H9 (cell line): ENCODE measurements at regions not wholly inside any gene's neighbourhood (a gene's known extent, or its start where the extent isn't known, plus 50 kb on each side); places are given as distances from the start of the nearest gene placed in this dataset.

Source experiments
- DNase-seq: peaks from one replicate; pipeline ENCODE4 v3.0.0-alpha.2; 2017
- H2AFZ ChIP-seq: one replicate; pipeline ENCODE4 v1.6.1; 2013; ENCODE audit warnings: mild to moderate bottlenecking, low read length, control low read depth, moderate library complexity
- H2AK5ac ChIP-seq: 2 replicates; pipeline ENCODE4 v1.6.1; 2013; ENCODE audit warnings: low read length, control low read depth, mixed read lengths; ENCODE audit not compliant: insufficient read length
- H2BK120ac ChIP-seq: one replicate; pipeline ENCODE4 v1.6.1; 2013; ENCODE audit warnings: low read depth, mild to moderate bottlenecking, low read length, control low read depth, inconsistent platforms; ENCODE audit not compliant: poor library complexity, severe bottlenecking
- H2BK12ac ChIP-seq: 2 replicates; pipeline ENCODE4 v1.6.1; 2013; ENCODE audit warnings: low read length, control low read depth, mixed read lengths, low read depth; ENCODE audit not compliant: insufficient read length
- H2BK15ac ChIP-seq: 2 replicates; pipeline ENCODE4 v1.6.1; 2013; ENCODE audit warnings: low read depth, low read length, control low read depth
- H2BK20ac ChIP-seq: one replicate; pipeline ENCODE4 v1.6.1; 2013; ENCODE audit warnings: low read depth, mild to moderate bottlenecking, low read length, control low read depth, inconsistent platforms; ENCODE audit not compliant: poor library complexity, severe bottlenecking
- H2BK5ac ChIP-seq: 2 replicates; pipeline ENCODE4 v1.6.1; 2013; ENCODE audit warnings: low read length, control low read depth, mixed read lengths; ENCODE audit not compliant: insufficient read length
- H3K14ac ChIP-seq: 2 replicates; pipeline ENCODE4 v1.6.1; 2013; ENCODE audit warnings: low read length, control low read depth; ENCODE audit not compliant: insufficient read depth
- H3K18ac ChIP-seq: 2 replicates; pipeline ENCODE4 v1.6.1; 2013; ENCODE audit warnings: low read depth, mild to moderate bottlenecking, mixed read lengths, low read length, control low read depth; ENCODE audit not compliant: insufficient read length
- H3K23ac ChIP-seq: 2 replicates; pipeline ENCODE4 v1.6.1; 2013; ENCODE audit warnings: low read length, control low read depth, mixed read lengths, low read depth; ENCODE audit not compliant: insufficient read length
- H3K23me2 ChIP-seq: 2 replicates; pipeline ENCODE4 v1.6.1; 2013; ENCODE audit warnings: low read depth, mild to moderate bottlenecking, mixed read lengths, low read length, control low read depth; ENCODE audit not compliant: insufficient read length, poor library complexity, severe bottlenecking
- H3K27ac ChIP-seq: 2 replicates; pipeline ENCODE4 v1.5.1; 2013; ENCODE audit warnings: low read length, control low read depth, mixed read lengths, low read depth; ENCODE audit not compliant: insufficient read length
- H3K27me3 ChIP-seq: 2 replicates; pipeline ENCODE4 v1.6.1; 2013; ENCODE audit warnings: low read length, control low read depth, inconsistent platforms; ENCODE audit not compliant: insufficient read depth
- H3K4ac ChIP-seq: 2 replicates; pipeline ENCODE4 v1.6.1; 2013; ENCODE audit warnings: low read depth, mild to moderate bottlenecking, control low read depth, inconsistent platforms, low read length, moderate library complexity
- H3K4me1 ChIP-seq: 2 replicates; pipeline ENCODE4 v1.6.1; 2013; ENCODE audit warnings: low read length, control low read depth, inconsistent platforms; ENCODE audit not compliant: insufficient read depth
- H3K4me2 ChIP-seq: 2 replicates; pipeline ENCODE4 v1.6.1; 2013; ENCODE audit warnings: low read length, control low read depth, mixed read lengths; ENCODE audit not compliant: insufficient read length, insufficient read depth
- H3K56ac ChIP-seq: 2 replicates; pipeline ENCODE4 v1.6.1; 2013; ENCODE audit warnings: low read depth, mild to moderate bottlenecking, mixed read lengths, low read length, control low read depth; ENCODE audit not compliant: insufficient read length
- H3K79me1 ChIP-seq: 2 replicates; pipeline ENCODE4 v1.6.1; 2013; ENCODE audit warnings: low read depth, mild to moderate bottlenecking, moderate library complexity, low read length, control low read depth, inconsistent platforms; ENCODE audit not compliant: insufficient read depth, poor library complexity, severe bottlenecking
- H3K79me2 ChIP-seq: 2 replicates; pipeline ENCODE4 v1.6.1; 2013; ENCODE audit warnings: low read length, control low read depth, inconsistent platforms; ENCODE audit not compliant: insufficient read depth
- H3K9ac ChIP-seq: 2 replicates; pipeline ENCODE4 v1.6.1; 2013; ENCODE audit warnings: low read length, control low read depth, mixed read lengths; ENCODE audit not compliant: insufficient read length; ENCODE audit errors: extremely low read depth
- H3K9me3 ChIP-seq: one replicate; pipeline ENCODE4 v1.6.1; 2013; ENCODE audit warnings: low read depth, low read length, inconsistent platforms; ENCODE audit not compliant: control insufficient read depth
- H3T11ph ChIP-seq: one replicate; pipeline ENCODE4 v1.6.1; 2013; ENCODE audit warnings: mild to moderate bottlenecking, low read length, control low read depth, inconsistent platforms
- H4K20me1 ChIP-seq: one replicate; pipeline ENCODE4 v1.6.1; 2013; ENCODE audit not compliant: control insufficient read depth, insufficient read length, insufficient read depth
- H4K5ac ChIP-seq: 2 replicates; pipeline ENCODE4 v1.6.1; 2013; ENCODE audit warnings: low read depth, mild to moderate bottlenecking, mixed read lengths, low read length, control low read depth; ENCODE audit not compliant: insufficient read length
- H4K8ac ChIP-seq: replicated peaks from 2 replicates; pipeline ENCODE4 v1.6.1; 2013; ENCODE audit warnings: low read length, control low read depth, mixed read lengths, low read depth; ENCODE audit not compliant: insufficient read length
- H4K91ac ChIP-seq: 2 replicates; pipeline ENCODE4 v1.6.1; 2013; ENCODE audit warnings: low read depth, mild to moderate bottlenecking, moderate library complexity, mixed read lengths, low read length, control low read depth; ENCODE audit not compliant: insufficient read length
- H3K27ac Mint-ChIP-seq, 3 experiments: 2 replicates in 2 of 3; 3 replicates in 1 of 3; pipeline ENCODE4 v1.8.0; 2020 to 2021; ENCODE audit warnings: mixed read lengths in 3 of 3, mild to moderate bottlenecking in 1 of 3, moderate library complexity in 1 of 3
- H3K27me3 Mint-ChIP-seq: 2 replicates; pipeline ENCODE4 v1.8.0; 2021; ENCODE audit warnings: low read depth, mild to moderate bottlenecking, moderate library complexity, mixed read lengths
- H3K36me3 Mint-ChIP-seq, 3 experiments: 2 replicates in 2 of 3; 3 replicates in 1 of 3; pipeline ENCODE4 v1.8.0; 2020 to 2021; ENCODE audit warnings: low read depth in 3 of 3, mixed read lengths in 3 of 3; ENCODE audit not compliant: insufficient read depth in 1 of 3
- H3K4me1 Mint-ChIP-seq, 2 experiments: 2 replicates each; pipeline ENCODE4 v1.8.0; 2020; ENCODE audit warnings: mixed read lengths in 2 of 2
- H3K4me3 Mint-ChIP-seq, 2 experiments: 2 replicates in 1 of 2; 3 replicates in 1 of 2; pipeline ENCODE4 v1.8.0; 2020 to 2021; ENCODE audit warnings: mild to moderate bottlenecking in 2 of 2, mixed read lengths in 2 of 2, moderate library complexity in 1 of 2
- H3K9me3 Mint-ChIP-seq, 2 experiments: 2 replicates in 1 of 2; 3 replicates in 1 of 2; pipeline ENCODE4 v1.8.0; 2020; ENCODE audit warnings: mild to moderate bottlenecking in 2 of 2, mixed read lengths in 2 of 2, moderate library complexity in 1 of 2
- WGBS: extraction: QIAGEN DNeasy Blood & Tissue Kit; methylation state at CpG from one replicate; pipeline ENCODE4 v1.1.7; 2013; ENCODE audit warnings: missing lambda C conversion rate, low lambda C conversion rate, mixed read lengths; ENCODE audit not compliant: insufficient read length; ENCODE audit errors: extremely low coverage; 5-methylcytosine and 5-hydroxymethylcytosine counted together
- TF ChIP-seq, protein P1 (sequence below): fragments of 200-600 bp; sonication (generic); conservative IDR thresholded peaks from 3 replicates; pipeline ENCODE4 v1.8.0; 2021; ENCODE audit warnings: antibody characterized with exemption, mild to moderate bottlenecking

DNA sequence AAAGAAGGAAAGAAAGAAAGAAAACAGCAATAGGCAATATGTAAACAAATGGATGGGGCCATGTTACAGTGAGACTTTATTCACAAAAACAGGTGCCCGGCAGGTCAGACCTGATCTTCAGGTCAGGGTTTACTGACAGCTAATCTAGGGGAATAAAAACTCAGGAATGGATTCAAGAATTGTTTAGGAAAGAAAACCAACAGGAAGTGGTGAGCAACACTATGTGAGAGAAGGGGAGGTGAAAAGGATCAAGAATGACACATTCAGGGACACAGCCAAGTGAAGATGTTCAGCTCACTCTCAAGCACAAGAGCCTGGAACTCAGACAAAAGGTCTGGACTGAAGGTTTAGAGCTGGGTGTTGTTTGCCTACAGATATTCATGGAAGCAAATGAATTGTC, 244.5 kb downstream of the EFNB2 start:
- peaks cover 12 to 13% of the 10 kb centered on the region in 2 experiments for H3K4me1 Mint-ChIP-seq
- no peak overlapping the region for H2BK5ac ChIP-seq
- no peak overlapping the region for H4K91ac ChIP-seq
- DNase-seq, result no peak
- no peak overlapping the region for H2AK5ac ChIP-seq
- H3K9me3 Mint-ChIP-seq, result no peaks in the 10 kb centered on the region
- no peak overlapping the region for H3K23ac ChIP-seq
- TF ChIP-seq, protein P1, sequence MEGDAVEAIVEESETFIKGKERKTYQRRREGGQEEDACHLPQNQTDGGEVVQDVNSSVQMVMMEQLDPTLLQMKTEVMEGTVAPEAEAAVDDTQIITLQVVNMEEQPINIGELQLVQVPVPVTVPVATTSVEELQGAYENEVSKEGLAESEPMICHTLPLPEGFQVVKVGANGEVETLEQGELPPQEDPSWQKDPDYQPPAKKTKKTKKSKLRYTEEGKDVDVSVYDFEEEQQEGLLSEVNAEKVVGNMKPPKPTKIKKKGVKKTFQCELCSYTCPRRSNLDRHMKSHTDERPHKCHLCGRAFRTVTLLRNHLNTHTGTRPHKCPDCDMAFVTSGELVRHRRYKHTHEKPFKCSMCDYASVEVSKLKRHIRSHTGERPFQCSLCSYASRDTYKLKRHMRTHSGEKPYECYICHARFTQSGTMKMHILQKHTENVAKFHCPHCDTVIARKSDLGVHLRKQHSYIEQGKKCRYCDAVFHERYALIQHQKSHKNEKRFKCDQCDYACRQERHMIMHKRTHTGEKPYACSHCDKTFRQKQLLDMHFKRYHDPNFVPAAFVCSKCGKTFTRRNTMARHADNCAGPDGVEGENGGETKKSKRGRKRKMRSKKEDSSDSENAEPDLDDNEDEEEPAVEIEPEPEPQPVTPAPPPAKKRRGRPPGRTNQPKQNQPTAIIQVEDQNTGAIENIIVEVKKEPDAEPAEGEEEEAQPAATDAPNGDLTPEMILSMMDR, result no peak
- no peaks in the 10 kb centered on the region for H3K79me2 ChIP-seq
- H3K4me2 ChIP-seq, result no peak overlapping the region
- H3K27me3 ChIP-seq, result no peaks in the 10 kb centered on the region
- H3K4ac ChIP-seq, result no peak overlapping the region
- no peaks in the 10 kb centered on the region for H3K4me1 ChIP-seq
- no peak overlapping the region for H2BK15ac ChIP-seq
- H3K9ac ChIP-seq, result no peak overlapping the region
- H3K79me1 ChIP-seq, result no peaks in the 10 kb centered on the region
- H2AFZ ChIP-seq, result no peak overlapping the region
- no peak overlapping the region for H4K8ac ChIP-seq
- H3K27ac ChIP-seq, result no peak overlapping the region
- no peak overlapping the region for H3K27ac Mint-ChIP-seq
- no peaks in the 10 kb centered on the region for H3K36me3 Mint-ChIP-seq
- no peak overlapping the region for H2BK20ac ChIP-seq
- no peaks in the 10 kb centered on the region for H3K23me2 ChIP-seq
- no peak overlapping the region for H3K4me3 Mint-ChIP-seq
- H4K5ac ChIP-seq, result no peak overlapping the region
- H3T11ph ChIP-seq, result no peak overlapping the region
- H3K9me3 ChIP-seq, result no peaks in the 10 kb centered on the region
- WGBS, result no CpG with 5 or more reads among the region's 1 CpG
- no peaks in the 10 kb centered on the region for H4K20me1 ChIP-seq
- H3K27me3 Mint-ChIP-seq, result peaks cover 2% of the 10 kb centered on the region; the same call in 1 of the 2 replicates
- H2BK120ac ChIP-seq, result no peak overlapping the region
- no peak overlapping the region for H2BK12ac ChIP-seq
- H3K14ac ChIP-seq, result no peak overlapping the region
- H3K18ac ChIP-seq, result no peak overlapping the region
- H3K56ac ChIP-seq, result no peak overlapping the region
